Vagina (tissue), 2 donors: ENCODE measurements at regions not wholly inside any gene's neighbourhood (a gene's known extent, or its start where the extent isn't known, plus 50 kb on each side); places are given as distances from the start of the nearest gene placed in this dataset.

Experiments
- CTCF ChIP-seq, 3 experiments: fragments of 450-650 bp in 2 of 3; fragments of 200-600 bp in 1 of 3; sonication (generic) in 1 of 3; IDR thresholded peaks; one replicate each; pipeline ENCODE4 v1.5.1; 2017 to 2019; ENCODE audit warnings: antibody characterized with exemption in 3 of 3, mild to moderate bottlenecking in 2 of 3, moderate library complexity in 2 of 3
- POLR2A ChIP-seq, 2 donors: fragments of 450-650 bp; IDR thresholded peaks; one replicate each; pipeline ENCODE4 v1.6.1; 2017; ENCODE audit warnings: antibody characterized with exemption in 2 of 2, mild to moderate bottlenecking in 2 of 2, moderate library complexity in 2 of 2
- POLR2AphosphoS5 ChIP-seq, 2 donors: sonication (generic); formaldehyde crosslinking; IDR thresholded peaks; one replicate each; pipeline ENCODE4 v1.9.0; 2017; ENCODE audit warnings: antibody characterized with exemption in 2 of 2, mild to moderate bottlenecking in 2 of 2, low read depth in 1 of 2; ENCODE audit not compliant: insufficient read depth in 1 of 2

GRCh38 chr20:62534526-62535221 is 58.9 kb upstream of the GATA5 start:
- TF ChIP-seq CTCF (IDR thresholded peaks at IDR 0.05) (no peak), POLR2AphosphoS5 (IDR thresholded peaks at IDR 0.05; ENCODE audit: insufficient read depth in 1 of 2, low read depth in 1 of 2) (no peak), POLR2A (IDR thresholded peaks at IDR 0.05) (no peak)
